Glomerular visceral epithelial cell (primary cell): ENCODE measurements at regions not wholly inside any gene's neighbourhood (a gene's known extent, or its start where the extent isn't known, plus 50 kb on each side); places are given as distances from the start of the nearest gene placed in this dataset.

Experiments used
- DNase-seq: peaks from one replicate; pipeline ENCODE4 v3.0.0-alpha.2; 2016; ENCODE audit errors: extremely low spot score

GRCh38 chr9:1331546-1332038, 281.4 kb downstream of the DMRT2 start:
- no peak for DNase-seq

- DNase-seq = no peak
These were observed 282.0 kb downstream of the DMRT2 start for GRCh38 chr9:1332156-1332555.

GRCh38 chr9:1335174-1335573, 285.0 kb downstream of the DMRT2 start:
- DNase-seq = no peak

- no peak for DNase-seq
These were observed 287.0 kb downstream of the DMRT2 start for GRCh38 chr9:1337169-1337568.

- no peak for DNase-seq
These were observed 290.2 kb downstream of the DMRT2 start for GRCh38 chr9:1340390-1340789.

- no peak for DNase-seq
These were observed 303.1 kb downstream of the DMRT2 start for GRCh38 chr9:1353291-1353690.

GRCh38 chr9:1354086-1354485, 303.9 kb downstream of the DMRT2 start:
- no peak for DNase-seq

GRCh38 chr9:1354606-1355005, 304.4 kb downstream of the DMRT2 start:
- DNase-seq = no peak

- no peak for DNase-seq
These were observed 305.5 kb downstream of the DMRT2 start for GRCh38 chr9:1355656-1356055.

- no peak for DNase-seq
These were observed 312.7 kb downstream of the DMRT2 start for GRCh38 chr9:1362845-1363244.

- DNase-seq = no peak
These were observed 316.1 kb downstream of the DMRT2 start for GRCh38 chr9:1366276-1366675.

- DNase-seq = no peak
These were observed 319.1 kb downstream of the DMRT2 start for GRCh38 chr9:1369297-1369696.

GRCh38 chr9:1373445-1373844, 323.3 kb downstream of the DMRT2 start:
- DNase-seq = no peak

GRCh38 chr9:1383899-1384455, 333.8 kb downstream of the DMRT2 start:
- no peak for DNase-seq

- DNase-seq = no peak
These were observed 334.7 kb downstream of the DMRT2 start for GRCh38 chr9:1384816-1385215.

- DNase-seq = no peak
These were observed 336.3 kb downstream of the DMRT2 start for GRCh38 chr9:1386420-1386819.

GRCh38 chr9:1388216-1388615, 338.1 kb downstream of the DMRT2 start:
- no peak for DNase-seq

GRCh38 chr9:1400983-1401382, 350.8 kb downstream of the DMRT2 start:
- no peak for DNase-seq

GRCh38 chr9:1404940-1405339, 354.8 kb downstream of the DMRT2 start:
- no peak for DNase-seq

GRCh38 chr9:1411826-1412225, 361.7 kb downstream of the DMRT2 start:
- DNase-seq = no peak

- no peak for DNase-seq
These were observed 364.6 kb downstream of the DMRT2 start for GRCh38 chr9:1414711-1415131.

GRCh38 chr9:1415146-1415545, 365.0 kb downstream of the DMRT2 start:
- no peak for DNase-seq

- DNase-seq = no peak
These were observed 366.1 kb downstream of the DMRT2 start for GRCh38 chr9:1416261-1416660.

GRCh38 chr9:1421436-1421835, 371.3 kb downstream of the DMRT2 start:
- DNase-seq = no peak
